GM18858 (cell line): ENCODE measurements at regions not wholly inside any gene's neighbourhood (a gene's known extent, or its start where the extent isn't known, plus 50 kb on each side); places are given as distances from the start of the nearest gene placed in this dataset.

Experiments used
- ATAC-seq: cut with Tn5 transposase; IDR thresholded peaks from one replicate; pipeline ENCODE4 v1.9.1; 2021; ENCODE audit not compliant: unreplicated experiment

DNA sequence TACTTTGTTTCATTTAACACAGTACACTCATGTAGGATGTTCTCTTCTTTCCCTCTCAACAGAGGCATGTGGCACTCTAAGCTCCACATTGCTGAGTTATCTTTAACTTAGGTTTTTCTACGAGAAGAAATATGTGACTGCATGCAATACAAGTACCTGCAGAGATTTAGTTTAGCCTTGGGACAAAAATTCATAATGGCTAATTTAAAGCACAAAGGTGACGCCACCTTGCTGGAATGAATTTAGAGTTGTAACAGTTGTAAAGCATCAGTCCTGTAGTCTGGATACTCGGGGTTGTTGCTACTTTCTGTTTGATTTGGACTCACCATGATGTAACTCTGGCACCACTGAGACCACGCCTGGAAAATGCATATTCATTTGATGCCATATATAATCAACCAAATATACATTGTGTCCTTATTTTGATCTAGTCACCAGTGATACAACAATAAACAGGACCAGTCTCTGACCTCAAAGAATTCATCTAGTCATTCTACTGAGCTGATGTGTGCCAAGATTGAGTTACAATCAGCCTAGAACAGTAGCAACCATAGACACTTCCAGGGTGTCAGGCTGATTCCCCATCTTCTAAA, 451.0 kb upstream of the ZFP42 start:
- no peak for ATAC-seq

DNA sequence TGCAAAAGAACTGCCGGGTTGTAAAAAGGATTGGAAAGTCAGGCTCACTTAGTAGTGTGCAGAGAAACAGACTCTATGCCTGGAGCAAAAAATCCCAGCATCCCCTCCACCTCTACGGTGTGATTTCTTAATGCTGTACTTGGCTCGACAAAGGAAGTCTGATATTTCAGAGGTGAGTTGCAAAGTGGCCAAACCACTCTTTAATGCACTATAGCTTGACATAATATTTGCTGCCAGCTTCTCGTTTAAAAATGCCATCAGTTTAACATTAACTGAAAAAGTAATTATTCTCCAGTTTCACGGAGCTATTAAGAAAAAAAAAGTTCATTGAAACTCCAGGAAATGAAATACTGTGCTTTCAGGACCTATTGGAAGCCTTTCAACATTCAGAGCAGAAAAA, 448.3 kb upstream of the ZFP42 start:
- no peak for ATAC-seq

GRCh38 chr4:187550256-187550950, 445.2 kb upstream of the ZFP42 start:
- no peak for ATAC-seq

- ATAC-seq: no peak
Measured at GRCh38 chr4:187552781-187553180, 442.8 kb upstream of the ZFP42 start.

DNA sequence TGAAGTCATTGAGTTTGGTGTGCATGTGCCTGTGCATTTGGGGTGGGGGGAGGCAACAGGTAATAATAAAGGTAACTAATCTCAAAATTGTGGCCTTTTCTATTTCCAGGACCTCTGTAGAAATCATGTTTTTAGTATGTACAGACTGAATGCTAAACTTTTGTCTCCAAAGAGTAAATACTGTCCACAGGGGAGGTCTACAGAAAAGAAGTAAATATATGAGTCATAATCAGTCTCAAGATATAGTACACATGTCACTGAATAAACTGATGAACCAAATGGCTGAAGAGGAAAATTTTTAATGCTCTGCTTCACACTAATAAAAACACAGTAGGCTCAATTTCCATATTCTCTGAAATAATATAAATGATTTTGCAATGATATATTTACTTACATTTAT, 440.4 kb upstream of the ZFP42 start:
- no peak for ATAC-seq

GRCh38 chr4:187558391-187558790, 437.2 kb upstream of the ZFP42 start:
- no peak for ATAC-seq

DNA sequence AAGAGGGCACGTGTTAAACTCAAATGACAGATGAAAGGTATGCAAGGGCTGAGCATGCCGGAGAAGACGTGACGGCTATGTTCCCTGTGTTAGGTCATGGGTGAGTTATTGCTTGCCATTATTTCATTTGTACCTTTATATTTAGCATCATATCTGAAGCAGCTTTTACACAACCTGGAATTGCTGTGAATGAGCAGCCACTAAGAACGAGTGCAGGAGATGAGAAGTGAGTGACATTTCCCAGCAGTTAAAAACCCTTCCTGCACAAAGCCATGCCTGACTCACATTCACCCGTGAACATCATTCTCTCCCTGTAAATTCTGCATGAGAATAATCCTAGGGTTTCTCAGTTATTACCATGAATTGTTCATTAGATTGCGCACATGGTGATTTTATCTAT, 433.2 kb upstream of the ZFP42 start:
- no peak for ATAC-seq

DNA sequence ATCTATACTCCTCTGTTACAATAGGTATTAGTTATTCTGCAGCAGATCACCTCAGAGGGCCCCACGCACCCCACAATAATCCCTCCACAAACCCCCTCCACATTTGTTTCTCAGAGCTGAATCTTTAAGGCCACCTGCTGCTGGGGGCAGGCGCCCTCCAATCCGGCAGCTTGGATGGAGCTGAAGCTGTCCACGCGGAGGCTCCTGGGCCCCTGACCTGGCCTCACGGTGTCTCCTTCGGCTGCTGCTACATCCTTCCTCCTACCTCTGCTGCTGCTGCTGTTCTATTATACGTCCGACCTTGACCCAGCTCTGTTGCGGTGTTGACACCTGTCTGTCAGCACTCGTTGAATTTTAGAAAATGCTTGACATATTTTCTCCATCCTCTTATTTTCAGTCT, 430.2 kb upstream of the ZFP42 start:
- no peak for ATAC-seq

- no peak for ATAC-seq
Measured at GRCh38 chr4:187569871-187570270, 425.7 kb upstream of the ZFP42 start.

DNA sequence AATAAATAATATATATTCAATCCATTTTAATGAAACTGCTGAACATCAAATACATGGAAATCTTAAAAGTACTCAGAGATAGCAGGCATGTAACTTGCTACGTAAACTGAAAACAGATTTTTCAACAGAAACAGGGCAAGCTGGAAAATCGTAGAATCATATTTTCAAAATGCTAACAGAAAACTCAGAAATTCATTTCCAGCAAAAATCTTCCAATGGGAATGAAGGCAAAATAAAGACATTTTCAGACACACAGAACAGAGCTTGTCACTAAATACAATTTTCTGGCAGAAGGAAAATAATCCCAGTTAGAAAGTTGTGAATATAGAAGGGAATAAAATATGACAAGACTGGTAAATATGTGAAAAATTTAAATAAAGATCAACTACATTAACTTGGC, 419.9 kb upstream of the ZFP42 start:
- no peak for ATAC-seq

DNA sequence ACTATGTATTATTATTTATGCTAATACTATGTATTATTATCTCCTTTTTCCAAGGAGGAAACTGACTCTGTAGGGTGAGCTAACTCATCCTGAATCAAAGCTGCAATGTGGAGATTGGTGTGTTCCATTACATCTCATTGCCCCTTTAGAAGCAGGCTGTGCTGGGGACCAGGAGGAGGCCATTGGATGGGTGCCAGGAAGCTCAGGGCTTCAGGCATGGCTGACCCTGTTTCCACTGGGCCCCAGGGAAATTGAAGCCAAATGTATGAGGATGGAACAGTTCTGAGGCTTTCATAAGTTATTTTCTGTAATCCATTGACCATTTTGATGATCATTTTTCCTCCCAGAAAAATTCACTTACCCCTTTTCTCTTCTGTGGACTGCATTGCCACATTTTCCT, 418.8 kb upstream of the ZFP42 start:
- ATAC-seq: no peak

DNA sequence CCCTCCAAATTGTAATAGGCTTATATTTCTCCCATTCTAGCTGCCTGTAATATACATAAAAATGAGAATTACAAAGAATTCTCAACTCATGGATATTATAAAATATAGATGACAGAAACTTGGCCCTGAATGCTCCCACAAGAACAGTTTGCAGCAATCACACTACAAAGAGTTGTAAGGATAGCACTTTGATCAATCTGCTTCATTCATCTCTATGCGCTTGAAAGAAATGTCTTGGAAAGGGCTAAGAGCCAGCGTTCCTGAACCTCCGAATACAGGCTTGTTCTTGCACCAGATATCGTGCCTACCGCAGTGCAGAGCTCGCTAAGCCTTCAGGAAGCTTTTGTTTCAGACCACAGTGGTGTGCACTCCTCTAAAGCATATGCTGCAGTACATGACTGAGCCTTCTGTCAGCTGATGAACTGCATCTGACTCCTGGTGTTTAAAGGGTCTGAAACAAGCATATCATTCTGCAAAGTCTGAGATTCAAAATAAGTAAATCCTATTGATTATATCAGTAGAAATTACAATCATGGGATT, 417.6 kb upstream of the ZFP42 start:
- ATAC-seq: no peak

- no peak for ATAC-seq
Measured at GRCh38 chr4:187586892-187587291, 408.7 kb upstream of the ZFP42 start.

DNA sequence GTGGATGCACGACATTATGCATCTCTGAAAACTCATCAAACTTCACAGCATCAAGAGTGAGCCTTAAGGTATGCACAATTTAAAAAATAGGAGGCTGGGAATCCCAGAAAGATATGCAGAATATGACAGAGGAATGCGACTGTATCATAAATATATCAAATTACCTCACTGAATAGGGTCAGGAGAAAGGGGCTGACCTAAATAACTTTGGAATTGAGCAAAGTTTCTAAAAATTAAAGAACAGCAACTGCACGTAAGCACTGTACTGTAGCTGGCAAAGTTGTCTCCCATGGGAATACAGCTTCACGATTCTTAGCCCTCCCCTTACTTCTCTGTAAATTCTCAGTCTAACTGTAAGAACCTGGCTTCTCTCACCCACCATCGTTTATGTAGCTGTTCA, 397.4 kb upstream of the ZFP42 start:
- ATAC-seq: no peak

GRCh38 chr4:187602339-187603092, 393.1 kb upstream of the ZFP42 start:
- no peak for ATAC-seq

DNA sequence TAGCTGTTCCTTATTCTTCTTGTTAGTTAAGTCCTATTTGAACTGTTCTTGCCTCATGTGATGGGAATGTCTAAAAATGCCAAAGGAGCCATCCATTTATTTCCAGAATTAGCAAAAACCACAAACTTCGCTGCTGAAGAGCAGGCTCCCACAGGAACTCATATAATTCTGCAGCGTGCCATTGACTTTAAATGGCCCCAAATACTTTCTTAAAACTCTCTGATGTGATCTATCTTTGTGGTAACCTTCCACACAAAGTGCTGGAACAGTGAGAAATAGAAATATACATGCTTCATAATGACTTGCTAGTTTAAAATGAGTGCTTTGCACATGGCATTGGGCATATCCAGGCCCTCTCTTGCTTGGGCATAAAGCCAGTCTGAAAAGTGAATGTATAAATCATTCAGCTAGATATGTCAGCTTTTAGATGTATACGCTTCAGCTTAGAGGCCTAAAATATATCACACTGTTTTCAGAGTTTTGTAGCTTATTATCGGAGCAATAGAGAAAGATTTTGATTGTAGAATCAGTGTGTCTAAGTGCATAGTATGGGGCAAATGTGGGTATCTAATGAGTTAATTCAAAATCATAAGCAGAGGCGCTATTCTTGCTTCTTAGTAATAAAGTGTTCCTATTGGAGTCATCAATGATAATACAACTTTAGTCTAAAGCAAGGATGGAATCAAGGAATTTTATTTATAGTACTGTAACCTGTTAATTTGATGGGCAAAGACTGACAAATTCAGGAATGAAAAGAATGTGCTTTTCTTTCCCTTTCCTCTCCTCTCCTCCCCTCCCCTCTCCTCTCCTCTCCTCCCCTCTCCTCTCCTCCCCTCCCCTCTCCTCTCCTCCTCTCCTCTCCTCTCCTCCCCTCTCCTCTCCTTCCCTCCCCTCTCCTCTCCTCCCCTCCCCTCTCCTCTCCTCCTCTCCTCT, 392.2 kb upstream of the ZFP42 start:
- ATAC-seq: no peak

- ATAC-seq: no peak
Measured at GRCh38 chr4:187604984-187605383, 390.6 kb upstream of the ZFP42 start.

DNA sequence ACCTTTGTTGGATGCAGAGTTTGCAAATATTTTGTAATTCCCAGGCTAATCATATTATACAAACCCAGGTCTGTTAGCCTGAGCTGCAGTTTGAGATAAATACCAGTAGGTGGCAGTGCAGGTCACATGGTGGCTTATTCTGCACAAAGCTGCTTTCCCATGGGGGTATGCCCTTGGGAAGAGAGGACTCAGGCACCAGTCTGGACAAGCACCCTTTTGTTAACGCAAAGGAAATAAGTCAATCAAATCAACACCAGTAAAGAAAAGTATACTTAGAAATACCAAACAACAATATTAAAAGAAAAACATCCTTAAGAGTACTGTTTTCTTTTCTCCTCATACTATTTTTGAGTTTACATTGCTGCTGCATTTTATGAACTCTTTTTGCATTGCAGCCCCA, 389.0 kb upstream of the ZFP42 start:
- peak; percentile 72 for ATAC-seq

GRCh38 chr4:187608001-187608421, 387.6 kb upstream of the ZFP42 start:
- no peak for ATAC-seq

DNA sequence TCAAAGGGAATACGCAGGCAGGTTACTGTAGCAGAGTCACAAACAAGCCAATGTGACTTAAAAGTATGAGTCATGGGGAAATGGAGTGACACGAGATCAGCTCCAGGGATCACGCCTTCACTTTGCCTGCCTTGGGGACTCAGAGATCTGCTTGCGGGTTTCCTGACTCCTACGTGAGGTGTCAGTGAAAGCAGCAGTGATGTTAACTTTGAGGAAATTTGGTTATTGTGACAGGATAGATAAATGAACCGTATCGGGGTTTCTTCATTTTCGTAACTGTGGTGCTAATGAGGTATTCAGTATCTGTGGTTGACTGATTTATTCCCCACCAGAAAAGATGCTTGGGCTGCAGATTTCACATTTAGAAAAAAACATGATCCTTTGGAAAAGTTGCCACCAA, 383.3 kb upstream of the ZFP42 start:
- ATAC-seq: no peak
